ENCODE measurements at regions not wholly inside any gene's neighbourhood (a gene's known extent, or its start where the extent isn't known, plus 50 kb on each side); places are given as distances from the start of the nearest gene placed in this dataset.

DNA sequence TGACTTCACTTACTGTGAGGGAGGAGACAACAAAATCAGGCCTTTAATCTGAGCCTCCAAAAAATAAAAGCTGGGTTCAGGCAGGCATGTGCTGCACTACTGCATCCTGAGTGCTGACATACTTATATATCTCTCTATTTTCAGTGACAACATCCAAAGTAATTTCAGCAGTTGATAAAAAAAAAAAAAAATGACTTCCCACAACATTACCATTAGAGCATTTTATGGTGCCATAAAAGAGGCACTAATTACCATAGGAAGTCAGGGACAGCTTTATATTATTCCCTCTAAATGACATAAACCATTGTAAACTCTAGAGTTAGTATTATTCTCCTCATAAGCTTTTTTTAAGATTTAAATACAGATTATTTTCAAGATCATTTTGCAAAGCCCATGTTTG is 346.1 kb downstream of the SLCO4C1 start:
- TF ChIP-seq POLR2A (IDR thresholded peaks at IDR 0.05; ENCODE audit: control extremely low read depth in 1 of 2, low read depth in 2 of 2, low read length in 2 of 2) (no peak), JUND (IDR thresholded peaks at IDR 0.05; ENCODE audit: low read length) (no peak), EZH2 (IDR thresholded peaks at IDR 0.05; ENCODE audit: low read depth, low read length, severe bottlenecking) (no peak), GABPA (IDR thresholded peaks at IDR 0.05; ENCODE audit: borderline replicate concordance, insufficient read depth, low read length) (no peak), NANOG (IDR thresholded peaks at IDR 0.05; ENCODE audit: insufficient read depth, low read depth, low read length, poor library complexity, severe bottlenecking) (no peak), TAF1 (IDR thresholded peaks at IDR 0.05; ENCODE audit: low read depth, low read length) (no peak), SP1 (IDR thresholded peaks at IDR 0.05; ENCODE audit: low read depth, low read length) (no peak), POLR2AphosphoS5 (IDR thresholded peaks at IDR 0.05; ENCODE audit: low read depth, low read length) (no peak), EP300 (IDR thresholded peaks at IDR 0.05; ENCODE audit: borderline replicate concordance in 1 of 2, low read depth in 2 of 2, low read length in 2 of 2) (no peak), HDAC6 (IDR thresholded peaks at IDR 0.05; ENCODE audit: low read depth, low read length) (no peak), CREB1 (IDR thresholded peaks at IDR 0.05) (no peak)
- TF ChIP-seq, protein P1, sequence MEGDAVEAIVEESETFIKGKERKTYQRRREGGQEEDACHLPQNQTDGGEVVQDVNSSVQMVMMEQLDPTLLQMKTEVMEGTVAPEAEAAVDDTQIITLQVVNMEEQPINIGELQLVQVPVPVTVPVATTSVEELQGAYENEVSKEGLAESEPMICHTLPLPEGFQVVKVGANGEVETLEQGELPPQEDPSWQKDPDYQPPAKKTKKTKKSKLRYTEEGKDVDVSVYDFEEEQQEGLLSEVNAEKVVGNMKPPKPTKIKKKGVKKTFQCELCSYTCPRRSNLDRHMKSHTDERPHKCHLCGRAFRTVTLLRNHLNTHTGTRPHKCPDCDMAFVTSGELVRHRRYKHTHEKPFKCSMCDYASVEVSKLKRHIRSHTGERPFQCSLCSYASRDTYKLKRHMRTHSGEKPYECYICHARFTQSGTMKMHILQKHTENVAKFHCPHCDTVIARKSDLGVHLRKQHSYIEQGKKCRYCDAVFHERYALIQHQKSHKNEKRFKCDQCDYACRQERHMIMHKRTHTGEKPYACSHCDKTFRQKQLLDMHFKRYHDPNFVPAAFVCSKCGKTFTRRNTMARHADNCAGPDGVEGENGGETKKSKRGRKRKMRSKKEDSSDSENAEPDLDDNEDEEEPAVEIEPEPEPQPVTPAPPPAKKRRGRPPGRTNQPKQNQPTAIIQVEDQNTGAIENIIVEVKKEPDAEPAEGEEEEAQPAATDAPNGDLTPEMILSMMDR (IDR thresholded peaks at IDR 0.05; ENCODE audit: control extremely low read depth in 1 of 3, insufficient read depth in 1 of 3, low read depth in 1 of 3, low read length in 3 of 3) = no peak
- TF ChIP-seq, protein P2, sequence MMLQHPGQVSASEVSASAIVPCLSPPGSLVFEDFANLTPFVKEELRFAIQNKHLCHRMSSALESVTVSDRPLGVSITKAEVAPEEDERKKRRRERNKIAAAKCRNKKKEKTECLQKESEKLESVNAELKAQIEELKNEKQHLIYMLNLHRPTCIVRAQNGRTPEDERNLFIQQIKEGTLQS (IDR thresholded peaks at IDR 0.05; ENCODE audit: insufficient read depth, low read depth, low read length) = no peak

All from H1 (cell line).